ENCODE measurements at regions not wholly inside any gene's neighbourhood (a gene's known extent, or its start where the extent isn't known, plus 50 kb on each side); places are given as distances from the start of the nearest gene placed in this dataset.

DNA sequence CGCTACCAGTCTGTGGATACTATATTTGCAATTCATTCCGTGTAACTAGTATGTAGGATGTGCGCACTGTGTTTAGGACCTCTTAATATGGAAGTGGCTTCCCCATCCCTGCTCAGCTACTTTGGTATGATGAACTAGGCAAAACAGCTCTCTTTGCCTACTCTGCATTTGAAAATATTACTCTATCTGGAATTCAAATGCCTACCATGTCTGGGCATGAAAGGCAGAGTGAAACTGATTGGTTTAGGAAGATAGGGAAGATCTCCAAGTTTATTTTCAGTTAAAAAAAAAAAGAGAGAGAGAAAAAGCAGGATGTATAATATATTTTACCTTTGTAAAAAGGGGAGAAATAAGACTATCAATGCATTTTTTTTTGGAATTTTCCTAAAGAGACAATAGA is 74.1 kb upstream of the ELL2 start:
- TF ChIP-seq, protein P1, sequence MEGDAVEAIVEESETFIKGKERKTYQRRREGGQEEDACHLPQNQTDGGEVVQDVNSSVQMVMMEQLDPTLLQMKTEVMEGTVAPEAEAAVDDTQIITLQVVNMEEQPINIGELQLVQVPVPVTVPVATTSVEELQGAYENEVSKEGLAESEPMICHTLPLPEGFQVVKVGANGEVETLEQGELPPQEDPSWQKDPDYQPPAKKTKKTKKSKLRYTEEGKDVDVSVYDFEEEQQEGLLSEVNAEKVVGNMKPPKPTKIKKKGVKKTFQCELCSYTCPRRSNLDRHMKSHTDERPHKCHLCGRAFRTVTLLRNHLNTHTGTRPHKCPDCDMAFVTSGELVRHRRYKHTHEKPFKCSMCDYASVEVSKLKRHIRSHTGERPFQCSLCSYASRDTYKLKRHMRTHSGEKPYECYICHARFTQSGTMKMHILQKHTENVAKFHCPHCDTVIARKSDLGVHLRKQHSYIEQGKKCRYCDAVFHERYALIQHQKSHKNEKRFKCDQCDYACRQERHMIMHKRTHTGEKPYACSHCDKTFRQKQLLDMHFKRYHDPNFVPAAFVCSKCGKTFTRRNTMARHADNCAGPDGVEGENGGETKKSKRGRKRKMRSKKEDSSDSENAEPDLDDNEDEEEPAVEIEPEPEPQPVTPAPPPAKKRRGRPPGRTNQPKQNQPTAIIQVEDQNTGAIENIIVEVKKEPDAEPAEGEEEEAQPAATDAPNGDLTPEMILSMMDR (conservative IDR thresholded peaks at IDR 0.05), result no peak
- TF ChIP-seq EZH2 (IDR thresholded peaks at IDR 0.05; ENCODE audit: low read depth), result no peak
